ENCODE measurements at regions not wholly inside any gene's neighbourhood (a gene's known extent, or its start where the extent isn't known, plus 50 kb on each side); places are given as distances from the start of the nearest gene placed in this dataset.
"Not testable (repeated sequence)": the region's sequence is repeated elsewhere in the genome, so short reads cannot be mapped to it uniquely, and the experiment has no call there.

- no peak for DNase-seq
Observed at GRCh38 chr6:30832864-30833263, 51.5 kb upstream of the DDR1 start.

GRCh38 chr6:30830438-30830837, 53.9 kb upstream of the DDR1 start:
- DNase-seq, result no peak

- DNase-seq, result no peak
Observed at GRCh38 chr6:30829639-30830255, 54.6 kb upstream of the DDR1 start.

- no peak for DNase-seq
Observed at GRCh38 chr6:30829033-30829432, 55.3 kb upstream of the DDR1 start.

- DNase-seq, result peak; percentile 65
Observed at GRCh38 chr6:30828027-30828962, 56.0 kb upstream of the DDR1 start.

GRCh38 chr6:30826961-30827342, 57.4 kb upstream of the DDR1 start:
- no peak for DNase-seq

- no peak for DNase-seq
Observed at GRCh38 chr6:30824698-30825097, 59.6 kb upstream of the DDR1 start.

GRCh38 chr6:30823534-30823865, 60.8 kb upstream of the DDR1 start:
- DNase-seq, result no peak

- DNase-seq, result no peak
Observed at GRCh38 chr6:30821862-30822784, 62.2 kb upstream of the DDR1 start.

GRCh38 chr6:30820193-30820592, 64.1 kb upstream of the DDR1 start:
- DNase-seq, result no peak

- no peak for DNase-seq
Observed at GRCh38 chr6:30819297-30819917, 64.9 kb upstream of the DDR1 start.

GRCh38 chr6:30818391-30818841, 65.9 kb upstream of the DDR1 start:
- no peak for DNase-seq

- DNase-seq, result no peak
Observed at GRCh38 chr6:30816791-30817739, 67.3 kb upstream of the DDR1 start.

- DNase-seq, result not testable (repeated sequence)
Observed at GRCh38 chr6:30816296-30816695, 68.0 kb upstream of the DDR1 start.

GRCh38 chr6:30815041-30815742, 69.1 kb upstream of the DDR1 start:
- not testable (repeated sequence) for DNase-seq

- no peak for DNase-seq
Observed at GRCh38 chr6:30814146-30815040, 69.9 kb upstream of the DDR1 start.

GRCh38 chr6:30813631-30814145, 69.3 kb upstream of the IER3 start:
- DNase-seq, result no peak

- DNase-seq, result no peak
Observed at GRCh38 chr6:30810813-30811339, 66.5 kb upstream of the IER3 start.

- not testable (repeated sequence) for DNase-seq
Observed at GRCh38 chr6:30807566-30807965, 63.2 kb upstream of the IER3 start.

All from SHP77 treated with DMSO at 0.1 percent for 48 hours (cell line).